GM19395 (cell line): ENCODE measurements at regions not wholly inside any gene's neighbourhood (a gene's known extent, or its start where the extent isn't known, plus 50 kb on each side); places are given as distances from the start of the nearest gene placed in this dataset.
"Not testable (repeated sequence)": the region's sequence is repeated elsewhere in the genome, so short reads cannot be mapped to it uniquely, and the experiment has no call there.

Source experiments
- ATAC-seq: cut with Tn5 transposase; IDR thresholded peaks from one replicate; pipeline ENCODE4 v1.9.1; 2021; ENCODE audit warnings: mild to moderate bottlenecking, moderate library complexity; ENCODE audit not compliant: unreplicated experiment

GRCh38 chr12:85626784-85627171 is 209.4 kb downstream of the RASSF9 start:
- no peak for ATAC-seq

- ATAC-seq: no peak
Observed at GRCh38 chr12:85627584-85627983, 208.6 kb downstream of the RASSF9 start.

GRCh38 chr12:85628562-85628961 is 207.6 kb downstream of the RASSF9 start:
- ATAC-seq: not testable (repeated sequence)

GRCh38 chr12:85630851-85631250 is 205.4 kb downstream of the RASSF9 start:
- no peak for ATAC-seq

- no peak for ATAC-seq
Observed at GRCh38 chr12:85632390-85632789, 203.8 kb downstream of the RASSF9 start.

- ATAC-seq: no peak
Observed at GRCh38 chr12:85633491-85633890, 202.7 kb downstream of the RASSF9 start.

- ATAC-seq: no peak
Observed at GRCh38 chr12:85639834-85640233, 196.4 kb downstream of the RASSF9 start.

GRCh38 chr12:85641796-85642195 is 194.4 kb downstream of the RASSF9 start:
- no peak for ATAC-seq

- ATAC-seq: no peak
Observed at GRCh38 chr12:85642288-85642687, 193.9 kb downstream of the RASSF9 start.

- no peak for ATAC-seq
Observed at GRCh38 chr12:85642808-85643207, 193.4 kb downstream of the RASSF9 start.

- no peak for ATAC-seq
Observed at GRCh38 chr12:85644508-85644907, 191.7 kb downstream of the RASSF9 start.

GRCh38 chr12:85653731-85654455 is 182.3 kb downstream of the RASSF9 start:
- ATAC-seq: no peak

GRCh38 chr12:85654456-85654840 is 181.8 kb downstream of the RASSF9 start:
- no peak for ATAC-seq

- ATAC-seq: no peak
Observed at GRCh38 chr12:85656561-85656960, 179.6 kb downstream of the RASSF9 start.

- no peak for ATAC-seq
Observed at GRCh38 chr12:85657251-85657650, 179.0 kb downstream of the RASSF9 start.

GRCh38 chr12:85657836-85658630 is 178.2 kb downstream of the RASSF9 start:
- no peak for ATAC-seq

- no peak for ATAC-seq
Observed at GRCh38 chr12:85659754-85660530, 176.3 kb downstream of the RASSF9 start.

- ATAC-seq: no peak
Observed at GRCh38 chr12:85661461-85662206, 174.6 kb downstream of the RASSF9 start.

GRCh38 chr12:85662207-85662602 is 174.0 kb downstream of the RASSF9 start:
- no peak for ATAC-seq

- no peak for ATAC-seq
Observed at GRCh38 chr12:85663631-85664030, 172.6 kb downstream of the RASSF9 start.

- ATAC-seq: no peak
Observed at GRCh38 chr12:85664429-85664828, 171.8 kb downstream of the RASSF9 start.
